PC-3 (cell line): ENCODE measurements at regions not wholly inside any gene's neighbourhood (a gene's known extent, or its start where the extent isn't known, plus 50 kb on each side); places are given as distances from the start of the nearest gene placed in this dataset.

ENCODE experiments used
- ATAC-seq: fragments of 200-7000 bp; cut with Tn5 transposase; 2 replicates; pipeline ENCODE4 v1.9.1; 2020; ENCODE audit warnings: mild to moderate bottlenecking, moderate library complexity
- BruUV-seq: library from RNA; stranded (reverse); fragments of 400-500 nt; replicated peaks from 2 replicates; lab custom pipeline; 2021; lab: Mats Ljungman, UMichigan
- CTCF ChIA-PET: fragments of 300-600 bp; sonication (Branson Sonifier 250); formaldehyde crosslinking; loops from one replicate; lab custom pipeline; 2022; ENCODE audit warnings: antibody characterized with exemption; lab: Charles Lee
- POLR2A ChIA-PET: fragments of 300-600 bp; sonication (Branson Sonifier 250); formaldehyde crosslinking; loops from one replicate; lab custom pipeline; 2022; ENCODE audit warnings: antibody characterized with exemption; ENCODE audit not compliant: unreplicated experiment; lab: Charles Lee
- DNase-seq: peaks from one replicate; pipeline ENCODE4 v3.0.0-alpha.2; 2015
- H2AFZ ChIP-seq: fragments of 300-600 bp; sonication (generic); 2 replicates; pipeline ENCODE4 v1.6.0; 2016; ENCODE audit warnings: antibody characterized with exemption, low read length
- H3F3A ChIP-seq: fragments of 300-600 bp; sonication (generic); one replicate; pipeline ENCODE4 v1.6.0; 2017; ENCODE audit warnings: antibody characterized with exemption, low read length, control low read depth, mild to moderate bottlenecking; ENCODE audit not compliant: unreplicated experiment
- H3K27ac ChIP-seq: fragments of 300-600 bp; sonication (generic); 2 replicates; pipeline ENCODE4 v1.5.1; 2016; ENCODE audit warnings: mild to moderate bottlenecking, low read length
- H3K27me3 ChIP-seq: fragments of 300-600 bp; sonication (generic); 2 replicates; pipeline ENCODE4 v1.6.1; 2016; ENCODE audit warnings: low read length, mixed read lengths
- H3K36me3 ChIP-seq: fragments of 300-600 bp; sonication (generic); 2 replicates; pipeline ENCODE4 v1.6.1; 2016; ENCODE audit warnings: low read depth, mixed run types, low read length, mixed read lengths
- H3K4me1 ChIP-seq: fragments of 300-600 bp; sonication (generic); 2 replicates; pipeline ENCODE4 v1.5.1; 2016; ENCODE audit warnings: low read length; ENCODE audit not compliant: insufficient read depth
- H3K4me2 ChIP-seq: fragments of 300-600 bp; sonication (generic); 2 replicates; pipeline ENCODE4 v1.6.0; 2016; ENCODE audit warnings: low read length
- H3K4me3 ChIP-seq: fragments of 300-600 bp; sonication (generic); 2 replicates; pipeline ENCODE4 v1.5.1; 2016; ENCODE audit warnings: mild to moderate bottlenecking, low read length, mixed read lengths
- H3K79me2 ChIP-seq: fragments of 300-600 bp; sonication (generic); 2 replicates; pipeline ENCODE4 v1.6.1; 2017; ENCODE audit warnings: low read length, mixed read lengths
- H3K9ac ChIP-seq: fragments of 300-600 bp; sonication (generic); 2 replicates; pipeline ENCODE4 v1.6.0; 2016; ENCODE audit warnings: mild to moderate bottlenecking, low read length
- H3K9me2 ChIP-seq: fragments of 300-600 bp; sonication (generic); replicated peaks from 2 replicates; pipeline ENCODE4 v1.6.1; 2016; ENCODE audit warnings: mixed run types, low read length, mixed read lengths
- H3K9me3 ChIP-seq: fragments of 300-600 bp; sonication (generic); 2 replicates; pipeline ENCODE4 v1.6.1; 2016; ENCODE audit warnings: low read length, mixed read lengths
- H4K20me1 ChIP-seq: fragments of 300-600 bp; sonication (generic); 2 replicates; pipeline ENCODE4 v1.6.1; 2016; ENCODE audit warnings: low read length, mixed read lengths
- EZH2 ChIP-seq: fragments of 300-600 bp; sonication (generic); IDR thresholded peaks from one replicate; pipeline ENCODE4 v1.6.1; 2017; ENCODE audit warnings: antibody characterized with exemption, mild to moderate bottlenecking, low read length; ENCODE audit not compliant: unreplicated experiment
- EZH2phosphoT487 ChIP-seq: fragments of 300-600 bp; sonication (generic); IDR thresholded peaks from 2 replicates; pipeline ENCODE4 v1.6.1; 2018; ENCODE audit warnings: mild to moderate bottlenecking, antibody characterized with exemption, low read length, borderline replicate concordance
- intact Hi-C: fragments of 100-400 bp; cut with micrococcal nuclease; formaldehyde crosslinking; loops from 2 replicates; pipeline ENCODE4 v1.9.0; 2023
- TF ChIP-seq, protein P1 (sequence below): fragments of 300-600 bp; sonication (generic); conservative IDR thresholded peaks from 2 replicates; pipeline ENCODE4 v1.5.1; 2017; ENCODE audit warnings: antibody characterized with exemption, low read depth, mild to moderate bottlenecking, low read length

DNA sequence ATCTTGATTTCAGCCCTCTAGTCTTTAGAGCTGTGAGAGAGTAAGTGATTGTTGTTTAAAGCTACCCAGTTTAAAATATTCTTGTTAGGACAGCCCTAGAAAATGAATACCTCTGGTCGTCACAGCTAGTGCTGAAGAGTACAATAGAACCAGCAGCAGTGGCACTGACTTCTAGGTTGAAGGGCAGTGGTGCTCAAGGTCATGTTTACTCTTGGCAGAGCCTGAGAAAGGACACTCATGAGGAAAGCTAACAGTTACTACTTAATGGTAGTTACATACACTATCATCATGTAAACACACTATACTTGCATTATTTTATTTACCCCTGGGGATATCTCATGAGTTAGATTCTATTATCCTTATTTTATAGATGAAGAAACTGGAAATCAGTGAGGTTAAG, 323.0 kb downstream of the SH2D4B start:
- CTCF ChIA-PET, result no interaction called here
- Histone ChIP-seq H3K9me3 (no peaks in the 10 kb centered on the region), H3K27ac (no peak overlapping the region), H3K36me3 (no peaks in the 10 kb centered on the region), H3K9me2 (no peaks in the 10 kb centered on the region), H3K4me3 (no peak overlapping the region), H3K4me2 (no peak overlapping the region), H3F3A (no peaks in the 10 kb centered on the region), H3K79me2 (no peaks in the 10 kb centered on the region), H4K20me1 (no peaks in the 10 kb centered on the region), H3K27me3 (no peaks in the 10 kb centered on the region), H3K9ac (no peak overlapping the region), H3K4me1 (no peaks in the 10 kb centered on the region), H2AFZ (no peak overlapping the region)
- DNase-seq, result no peak
- POLR2A ChIA-PET, result no interaction called here
- TF ChIP-seq EZH2phosphoT487 (no peak), EZH2 (no peak)
- TF ChIP-seq, protein P1, sequence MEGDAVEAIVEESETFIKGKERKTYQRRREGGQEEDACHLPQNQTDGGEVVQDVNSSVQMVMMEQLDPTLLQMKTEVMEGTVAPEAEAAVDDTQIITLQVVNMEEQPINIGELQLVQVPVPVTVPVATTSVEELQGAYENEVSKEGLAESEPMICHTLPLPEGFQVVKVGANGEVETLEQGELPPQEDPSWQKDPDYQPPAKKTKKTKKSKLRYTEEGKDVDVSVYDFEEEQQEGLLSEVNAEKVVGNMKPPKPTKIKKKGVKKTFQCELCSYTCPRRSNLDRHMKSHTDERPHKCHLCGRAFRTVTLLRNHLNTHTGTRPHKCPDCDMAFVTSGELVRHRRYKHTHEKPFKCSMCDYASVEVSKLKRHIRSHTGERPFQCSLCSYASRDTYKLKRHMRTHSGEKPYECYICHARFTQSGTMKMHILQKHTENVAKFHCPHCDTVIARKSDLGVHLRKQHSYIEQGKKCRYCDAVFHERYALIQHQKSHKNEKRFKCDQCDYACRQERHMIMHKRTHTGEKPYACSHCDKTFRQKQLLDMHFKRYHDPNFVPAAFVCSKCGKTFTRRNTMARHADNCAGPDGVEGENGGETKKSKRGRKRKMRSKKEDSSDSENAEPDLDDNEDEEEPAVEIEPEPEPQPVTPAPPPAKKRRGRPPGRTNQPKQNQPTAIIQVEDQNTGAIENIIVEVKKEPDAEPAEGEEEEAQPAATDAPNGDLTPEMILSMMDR, result no peak
- intact Hi-C loops, result no loop called here
- ATAC-seq, result no peak
- BruUV-seq, result no TSS peak

- Histone ChIP-seq H3K4me3 (no peak overlapping the region), H3K79me2 (no peaks in the 10 kb centered on the region), H3K9me2 (no peaks in the 10 kb centered on the region), H3K4me2 (no peak overlapping the region), H3F3A (no peaks in the 10 kb centered on the region), H4K20me1 (no peaks in the 10 kb centered on the region), H3K27me3 (no peaks in the 10 kb centered on the region), H2AFZ (no peak overlapping the region), H3K9ac (no peak overlapping the region), H3K27ac (no peak overlapping the region), H3K36me3 (no peaks in the 10 kb centered on the region), H3K9me3 (no peaks in the 10 kb centered on the region), H3K4me1 (no peaks in the 10 kb centered on the region)
- TF ChIP-seq EZH2, result no peak
- TF ChIP-seq EZH2phosphoT487, result no peak
- TF ChIP-seq, protein P1, result no peak
- ChIA-PET POLR2A (no interaction called here), CTCF (no interaction called here)
- ATAC-seq (no peak), DNase-seq (no peak)
- intact Hi-C loops, result no loop called here
- BruUV-seq, result no TSS peak
Observed at GRCh38 chr10:80861882-80862281, 324.2 kb downstream of the SH2D4B start.

DNA sequence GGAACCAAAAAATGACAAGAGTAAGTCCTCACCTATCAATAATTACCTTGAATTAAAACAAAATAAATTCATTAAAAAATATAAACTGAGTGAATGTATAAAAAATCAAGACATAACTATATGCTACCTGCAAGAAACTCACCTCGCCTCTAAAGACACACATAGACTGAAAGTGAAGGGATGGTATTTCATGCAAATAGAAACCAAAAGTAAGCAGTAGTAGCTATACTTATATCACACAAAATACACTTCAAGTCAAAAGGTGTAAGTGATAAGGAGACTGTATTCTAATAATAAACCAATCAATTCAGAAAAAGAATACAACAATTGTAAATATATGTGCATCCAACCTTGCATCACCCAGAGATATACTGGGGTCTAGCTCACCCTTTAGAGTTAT, 332.6 kb downstream of the SH2D4B start:
- Histone ChIP-seq H3K9me2 (no peaks in the 10 kb centered on the region), H3K4me2 (no peak overlapping the region), H2AFZ (no peak overlapping the region), H3K27ac (no peak overlapping the region), H3K9me3 (no peaks in the 10 kb centered on the region), H3K9ac (no peak overlapping the region), H3K79me2 (no peaks in the 10 kb centered on the region), H3K4me1 (no peaks in the 10 kb centered on the region), H3K27me3 (no peaks in the 10 kb centered on the region), H3F3A (no peaks in the 10 kb centered on the region), H3K36me3 (no peaks in the 10 kb centered on the region), H3K4me3 (no peak overlapping the region), H4K20me1 (no peaks in the 10 kb centered on the region)
- DNase-seq (no peak), ATAC-seq (no peak)
- no TSS peak for BruUV-seq
- TF ChIP-seq EZH2 (no peak), EZH2phosphoT487 (no peak)
- TF ChIP-seq, protein P1, result no peak
- CTCF ChIA-PET, result no interaction called here
- intact Hi-C loops, result no loop called here
- POLR2A ChIA-PET, result no interaction called here
